HepG2 (cell line): ENCODE measurements at regions not wholly inside any gene's neighbourhood (a gene's known extent, or its start where the extent isn't known, plus 50 kb on each side); places are given as distances from the start of the nearest gene placed in this dataset.

ENCODE experiments used
- ATAC-seq: fragments of 200-7000 bp; cut with Tn5 transposase; 3 replicates; pipeline ENCODE4 v1.9.1; 2020; ENCODE audit warnings: mild to moderate bottlenecking, moderate library complexity
- BruUV-seq: library from RNA; stranded (reverse); fragments of 400-500 nt; replicated peaks from 2 replicates; lab custom pipeline; 2021; lab: Mats Ljungman, UMichigan
- CTCF ChIA-PET: fragments of 300-600 bp; formaldehyde crosslinking; extraction: SDS; loops from one replicate; lab custom pipeline; 2021; ENCODE audit warnings: low total read pairs, inconsistent platforms, low intra/inter-chr PET ratio; lab: Yijun Ruan, JAX
- POLR2A ChIA-PET: fragments of 350-600 bp; sonication (Branson Sonifier 250); formaldehyde crosslinking; loops from one replicate; lab custom pipeline; 2020; ENCODE audit warnings: antibody characterized with exemption, inconsistent platforms; lab: Yijun Ruan, JAX
- DNase-seq: peaks from one replicate; pipeline ENCODE4 v3.0.0-alpha.2; 2015; ENCODE audit warnings: low spot score
- FAIRE-seq: peaks from 3 replicates; lab custom pipeline; 2011; peaks lifted over from hg19 to GRCh38; lab: Jason Lieb, UNC
- H2AFZ ChIP-seq: one replicate; pipeline ENCODE4 v1.6.1; 2011; ENCODE audit warnings: low read length, inconsistent platforms
- H3K27ac ChIP-seq: fragments of 300-600 bp; 3 replicates; pipeline ENCODE4 v1.8.0; 2011; ENCODE audit warnings: mixed run types, mild to moderate bottlenecking, mixed read lengths, low read length, inconsistent platforms; ENCODE audit not compliant: insufficient read depth; ENCODE audit errors: extremely low read length
- H3K27me3 ChIP-seq, 2 experiments: fragments of 200-600 bp in 1 of 2; 2 replicates in 1 of 2; 3 replicates in 1 of 2; pipeline versions ENCODE4 v1.6.0 to v1.8.0; 2011; ENCODE audit warnings: low read length in 2 of 2, mild to moderate bottlenecking in 2 of 2, moderate library complexity in 2 of 2, inconsistent platforms in 1 of 2; ENCODE audit not compliant: insufficient read depth in 2 of 2, control insufficient read depth in 1 of 2
- H3K36me3 ChIP-seq, 2 experiments: fragments of 200-600 bp in 1 of 2; replicated peaks in 1 of 2; 2 replicates in 1 of 2; 3 replicates in 1 of 2; pipeline versions ENCODE4 v1.5.1 to v1.8.0; 2011; ENCODE audit warnings: low read length in 2 of 2, inconsistent platforms in 1 of 2; ENCODE audit not compliant: insufficient read depth in 2 of 2, control insufficient read depth in 1 of 2
- H3K4me1 ChIP-seq: 2 replicates; pipeline ENCODE4 v1.5.1; 2012; ENCODE audit warnings: low read length, inconsistent platforms; ENCODE audit not compliant: insufficient read depth
- H3K4me2 ChIP-seq: 2 replicates; pipeline ENCODE4 v1.6.0; 2011; ENCODE audit warnings: low read depth, low read length, inconsistent platforms
- H3K4me3 ChIP-seq, 3 experiments: fragments of 200-600 bp in 1 of 3; sonication (generic), shearing (Covaris generic) in 1 of 3; replicated peaks in 1 of 3; 2 replicates each; pipeline ENCODE4 v1.5.1; 2011 to 2016; ENCODE audit warnings: low read length in 3 of 3, inconsistent platforms in 2 of 3, low read depth in 2 of 3, mild to moderate bottlenecking in 2 of 3, control low read depth in 1 of 3, mixed read lengths in 1 of 3; ENCODE audit not compliant: insufficient read depth in 1 of 3
- H3K79me2 ChIP-seq: one replicate; pipeline ENCODE4 v1.6.1; 2011; ENCODE audit warnings: low read length, inconsistent platforms; ENCODE audit not compliant: insufficient read depth
- H3K9ac ChIP-seq: 2 replicates; pipeline ENCODE4 v1.6.0; 2011; ENCODE audit warnings: mild to moderate bottlenecking, low read depth, low read length, inconsistent platforms; ENCODE audit not compliant: insufficient read depth
- H3K9me3 ChIP-seq: 2 replicates; pipeline ENCODE4 v1.5.1; 2012; ENCODE audit warnings: mild to moderate bottlenecking, low read length
- H4K20me1 ChIP-seq: 2 replicates; pipeline ENCODE4 v1.6.0; 2011; ENCODE audit warnings: inconsistent platforms, mild to moderate bottlenecking, low read length, moderate library complexity; ENCODE audit not compliant: insufficient read depth
- ATRX ChIP-seq: sonication (generic); formaldehyde crosslinking; IDR thresholded peaks from 2 replicates; pipeline ENCODE4 v1.4.0; 2020; ENCODE audit warnings: missing genetic modification reagents, borderline replicate concordance
- KLF15 ChIP-seq: sonication (generic); formaldehyde crosslinking; IDR thresholded peaks from 2 replicates; pipeline ENCODE4 v1.8.1; 2023; ENCODE audit warnings: borderline replicate concordance, mild to moderate bottlenecking, inconsistent platforms, missing genetic modification reagents, mixed read lengths
- KLF6 ChIP-seq: IDR thresholded peaks from 2 replicates; pipeline ENCODE4 v1.8.0; 2016; ENCODE audit warnings: missing biosample characterization, missing genetic modification reagents
- LCORL ChIP-seq, 2 experiments: fragments of 450-650 bp in 1 of 2; sonication (generic) in 1 of 2; formaldehyde crosslinking in 1 of 2; IDR thresholded peaks; 2 replicates each; pipeline versions ENCODE4 v1.5.0 to v1.6.1; 2017 to 2020; ENCODE audit warnings: antibody characterized with exemption in 1 of 2, missing genetic modification reagents in 1 of 2
- TFE3 ChIP-seq: IDR thresholded peaks from 2 replicates; pipeline ENCODE4 v1.6.1; 2016
- ZBTB3 ChIP-seq: sonication (generic); formaldehyde crosslinking; IDR thresholded peaks from 2 replicates; pipeline ENCODE4 v1.4.0; 2020; ENCODE audit warnings: low read depth, mild to moderate bottlenecking, moderate library complexity, missing genetic modification reagents, borderline replicate concordance
- WGBS: methylation state at CpG from one replicate; pipeline ENCODE4 v1.1.6; 2017; ENCODE audit warnings: low lambda C conversion rate; 5-methylcytosine and 5-hydroxymethylcytosine counted together
- in situ Hi-C: cut with HindIII; loops from 2 replicates; pipeline ENCODE4 v1.10.0; 2017; ENCODE audit warnings: low pct_unique_long_range_greater_than_20kb; ENCODE audit not compliant: extremely low pct_ligation_motif_present
- intact Hi-C: fragments of 100-400 bp; cut with micrococcal nuclease; formaldehyde crosslinking; loops from one replicate; pipeline ENCODE4 v1.10.0; 2022; ENCODE audit not compliant: unreplicated experiment
- TF ChIP-seq, protein P1 (sequence below): sonication (generic); formaldehyde crosslinking; IDR thresholded peaks from 2 replicates; pipeline ENCODE4 v1.4.0; 2020; ENCODE audit warnings: low read depth, mild to moderate bottlenecking, missing genetic modification reagents

GRCh38 chr1:196142111-196142640 lies 466.1 kb downstream of the KCNT2 start:
- CTCF ChIA-PET, result no interaction called here

DNA sequence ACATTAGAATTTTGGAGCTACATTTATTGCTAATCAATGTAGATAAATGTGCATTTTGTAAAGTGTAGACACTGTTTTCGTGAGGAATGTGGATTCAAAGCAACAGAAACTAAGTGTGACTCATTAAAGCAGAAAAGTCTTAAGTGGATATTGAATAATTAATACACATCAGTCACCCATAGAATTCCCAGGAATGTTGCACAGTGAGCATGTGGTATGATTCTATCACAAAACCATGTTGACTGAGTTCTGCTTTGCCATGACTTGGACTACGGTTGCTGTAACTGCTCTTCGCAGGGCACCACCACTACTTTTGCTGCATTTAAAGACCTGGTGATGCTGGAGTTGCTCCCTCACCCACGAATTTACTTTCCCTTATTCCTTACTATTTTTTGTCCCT lies 471.8 kb downstream of the KCNT2 start:
- Histone ChIP-seq H3K9me3 (no peaks in the 10 kb centered on the region), H4K20me1 (no peaks in the 10 kb centered on the region), H3K36me3 (no peaks in the 10 kb centered on the region), H3K9ac (no peak overlapping the region), H3K27me3 (no peaks in the 10 kb centered on the region), H3K4me2 (no peak overlapping the region), H3K79me2 (no peaks in the 10 kb centered on the region), H3K4me3 (no peak overlapping the region), H3K4me1 (no peaks in the 10 kb centered on the region), H3K27ac (no peak overlapping the region), H2AFZ (no peak overlapping the region)
- BruUV-seq, result no TSS peak
- in situ Hi-C loops (loop anchor here (25.0 kb wide), 1 partner anchor 176 kb away; no protein-coding TSS in a partner anchor), intact Hi-C loops (no loop called here)
- POLR2A ChIA-PET, result no interaction called here
- no peak for DNase-seq
- ATAC-seq, result no peak
- CTCF ChIA-PET, result no interaction called here
- 36% methylated on average over 4 of the region's 4 CpGs for WGBS
- no peak for FAIRE-seq
- no peak for TF ChIP-seq TFE3 (CRISPR knock-in tag)
- TF ChIP-seq, protein P1, sequence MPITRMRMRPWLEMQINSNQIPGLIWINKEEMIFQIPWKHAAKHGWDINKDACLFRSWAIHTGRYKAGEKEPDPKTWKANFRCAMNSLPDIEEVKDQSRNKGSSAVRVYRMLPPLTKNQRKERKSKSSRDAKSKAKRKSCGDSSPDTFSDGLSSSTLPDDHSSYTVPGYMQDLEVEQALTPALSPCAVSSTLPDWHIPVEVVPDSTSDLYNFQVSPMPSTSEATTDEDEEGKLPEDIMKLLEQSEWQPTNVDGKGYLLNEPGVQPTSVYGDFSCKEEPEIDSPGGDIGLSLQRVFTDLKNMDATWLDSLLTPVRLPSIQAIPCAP (CRISPR knock-in tag), result no peak
- TF ChIP-seq LCORL (IDR thresholded peaks at IDR 0.05), result no peak
- TF ChIP-seq LCORL (CRISPR knock-in tag; IDR thresholded peaks at IDR 0.05), result no peak
- no peak for TF ChIP-seq KLF15
- TF ChIP-seq ZBTB3 (CRISPR knock-in tag), result no peak
- TF ChIP-seq KLF6, result no peak

More at GRCh38 chr1:196142111-196142640, 466.1 kb downstream of the KCNT2 start:
- intact Hi-C loops, result no loop called here
- H3K9me3 ChIP-seq, result no peaks in the 10 kb centered on the region
- no peak overlapping the region for H3K4me2 ChIP-seq
- FAIRE-seq (no peak), DNase-seq (no peak), ATAC-seq (no peak)
- H3K27ac ChIP-seq, result no peak overlapping the region
- H3K9ac ChIP-seq, result no peak overlapping the region
- H3K4me3 ChIP-seq, result no peak overlapping the region
- H4K20me1 ChIP-seq, result no peaks in the 10 kb centered on the region
- in situ Hi-C loops, result loop anchor here (10.0 to 25.0 kb wide), 2 partner anchors 170 to 523 kb away; no protein-coding TSS in a partner anchor
- WGBS, result 14% methylated on average over 2 of the region's 2 CpGs
- H3K4me1 ChIP-seq, result no peaks in the 10 kb centered on the region
- H3K36me3 ChIP-seq, result no peaks in the 10 kb centered on the region
- H2AFZ ChIP-seq, result no peak overlapping the region
- no peaks in the 10 kb centered on the region for H3K27me3 ChIP-seq
- TF ChIP-seq ATRX (CRISPR knock-in tag), result no peak
- BruUV-seq, result no TSS peak
- POLR2A ChIA-PET, result no interaction called here
- H3K79me2 ChIP-seq, result no peaks in the 10 kb centered on the region
